AG04449 (cell line): ENCODE measurements at regions not wholly inside any gene's neighbourhood (a gene's known extent, or its start where the extent isn't known, plus 50 kb on each side); places are given as distances from the start of the nearest gene placed in this dataset.
"Not testable (repeated sequence)": the region's sequence is repeated elsewhere in the genome, so short reads cannot be mapped to it uniquely, and the experiment has no call there.

Source experiments
- CTCF ChIA-PET: fragments of 350-600 bp; formaldehyde crosslinking; extraction: SDS; loops from one replicate; lab custom pipeline; 2021; ENCODE audit warnings: antibody characterized with exemption; lab: Yijun Ruan, JAX
- POLR2A ChIA-PET: fragments of 400-600, 350-600 bp; formaldehyde crosslinking; extraction: SDS; loops from one replicate; lab custom pipeline; 2020; ENCODE audit warnings: antibody characterized with exemption, inconsistent platforms; lab: Yijun Ruan, JAX
- DNase-seq: peaks from one replicate; pipeline ENCODE4 v3.0.0-alpha.2; 2010; ENCODE audit warnings: low read depth, low spot score
- H3K4me3 ChIP-seq: 2 replicates; pipeline ENCODE4 v1.5.1; 2011; ENCODE audit warnings: low read depth, mild to moderate bottlenecking, control low read depth, low read length
- TF ChIP-seq, protein P1 (sequence below): IDR thresholded peaks from one replicate; pipeline ENCODE4 v1.5.1; 2011; ENCODE audit warnings: mild to moderate bottlenecking, moderate library complexity, low read length, control low read depth, inconsistent platforms; ENCODE audit not compliant: insufficient read depth; ENCODE audit errors: missing control alignments

DNA sequence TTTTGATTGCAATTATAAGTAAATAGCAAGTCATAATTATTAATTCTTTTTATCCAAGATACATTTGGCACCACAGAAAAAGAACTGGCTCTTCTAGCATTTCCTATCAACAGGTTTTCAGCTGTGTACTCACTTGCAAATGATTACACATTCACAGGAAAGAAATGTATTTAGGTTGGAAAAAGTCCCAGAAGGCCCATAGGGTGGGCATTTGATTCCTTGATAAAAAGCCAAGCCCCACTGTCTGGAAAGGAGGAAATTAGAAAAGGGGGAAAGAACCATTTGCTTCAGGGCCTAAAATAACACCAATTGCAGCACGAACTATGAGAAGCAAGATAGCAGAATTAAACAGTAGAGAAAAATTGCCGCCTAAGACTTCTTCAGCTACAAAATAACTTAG lies 80.8 kb upstream of the COL1A2 start:
- TF ChIP-seq, protein P1, sequence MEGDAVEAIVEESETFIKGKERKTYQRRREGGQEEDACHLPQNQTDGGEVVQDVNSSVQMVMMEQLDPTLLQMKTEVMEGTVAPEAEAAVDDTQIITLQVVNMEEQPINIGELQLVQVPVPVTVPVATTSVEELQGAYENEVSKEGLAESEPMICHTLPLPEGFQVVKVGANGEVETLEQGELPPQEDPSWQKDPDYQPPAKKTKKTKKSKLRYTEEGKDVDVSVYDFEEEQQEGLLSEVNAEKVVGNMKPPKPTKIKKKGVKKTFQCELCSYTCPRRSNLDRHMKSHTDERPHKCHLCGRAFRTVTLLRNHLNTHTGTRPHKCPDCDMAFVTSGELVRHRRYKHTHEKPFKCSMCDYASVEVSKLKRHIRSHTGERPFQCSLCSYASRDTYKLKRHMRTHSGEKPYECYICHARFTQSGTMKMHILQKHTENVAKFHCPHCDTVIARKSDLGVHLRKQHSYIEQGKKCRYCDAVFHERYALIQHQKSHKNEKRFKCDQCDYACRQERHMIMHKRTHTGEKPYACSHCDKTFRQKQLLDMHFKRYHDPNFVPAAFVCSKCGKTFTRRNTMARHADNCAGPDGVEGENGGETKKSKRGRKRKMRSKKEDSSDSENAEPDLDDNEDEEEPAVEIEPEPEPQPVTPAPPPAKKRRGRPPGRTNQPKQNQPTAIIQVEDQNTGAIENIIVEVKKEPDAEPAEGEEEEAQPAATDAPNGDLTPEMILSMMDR: no peak
- no peak for DNase-seq
- POLR2A ChIA-PET: interaction anchor here (1.0 to 2.1 kb wide), 5 partner anchors 10 to 81 kb away, joined by 3 to 8 read pairs (median 6); partner anchors contain the start of gene COL1A2
- H3K4me3 ChIP-seq: no peak overlapping the region
- CTCF ChIA-PET: interaction anchor here (1.0 to 2.4 kb wide), 3 partner anchors 11 to 81 kb away, joined by 3 to 10 read pairs (median 3); partner anchors contain the start of gene COL1A2

GRCh38 chr7:94314413-94315410 lies 80.0 kb upstream of the COL1A2 start:
- POLR2A ChIA-PET: interaction anchor here (1.6 to 2.1 kb wide), 4 partner anchors 11 to 80 kb away, joined by 5 to 8 read pairs (median 6); partner anchors contain the start of gene COL1A2

GRCh38 chr7:94321138-94321537 lies 73.6 kb upstream of the COL1A2 start:
- H3K4me3 ChIP-seq, DNase-seq, POLR2A ChIA-PET: not testable (repeated sequence)
- CTCF ChIA-PET: interaction anchor here (0.9 kb wide), 1 partner anchor 25 kb away, joined by 4 read pairs; no protein-coding TSS in a partner anchor

More at GRCh38 chr7:94314413-94315410, 80.0 kb upstream of the COL1A2 start:
- DNase-seq: no peak
- H3K4me3 ChIP-seq: no peak overlapping the region
- TF ChIP-seq, protein P1: no peak
- CTCF ChIA-PET: interaction anchor here (0.8 to 2.4 kb wide), 2 partner anchors 19 to 26 kb away, joined by 3 to 10 read pairs; no protein-coding TSS in a partner anchor

DNA sequence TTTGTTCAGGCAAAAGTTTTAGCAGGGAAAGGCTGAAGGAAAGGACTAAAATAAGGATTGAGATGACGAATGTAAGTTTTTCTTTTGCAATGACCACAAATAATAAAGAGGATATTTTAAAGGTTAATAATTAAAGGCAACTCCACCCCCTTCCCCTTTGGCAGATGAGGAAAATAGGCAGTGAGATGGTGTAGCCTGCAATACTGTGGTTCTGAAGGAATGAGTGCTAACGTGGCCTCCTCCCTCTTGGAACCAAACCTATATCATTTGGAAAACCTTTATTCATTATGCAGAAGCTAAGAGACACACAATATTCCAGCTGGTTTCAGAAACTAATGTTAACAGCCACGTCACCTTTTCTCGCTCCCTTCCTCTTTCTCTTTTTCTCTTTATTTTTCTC lies 70.9 kb upstream of the COL1A2 start:
- TF ChIP-seq, protein P1: no peak
- no peak overlapping the region for H3K4me3 ChIP-seq
- ChIA-PET CTCF (interaction anchor here (0.9 to 1.2 kb wide), 4 partner anchors 10 to 112 kb away, joined by 3 to 4 read pairs (median 3); no protein-coding TSS in a partner anchor), POLR2A (interaction anchor here (0.6 to 1.3 kb wide), 3 partner anchors 28 to 71 kb away, joined by 3 to 6 read pairs (median 3); partner anchors contain the start of gene COL1A2)
- DNase-seq: no peak

GRCh38 chr7:94324380-94325121 lies 70.1 kb upstream of the COL1A2 start:
- TF ChIP-seq, protein P1: no peak
- ChIA-PET CTCF (interaction anchor here (0.9 to 1.2 kb wide), 5 partner anchors 11 to 111 kb away, joined by 3 to 4 read pairs (median 3); no protein-coding TSS in a partner anchor), POLR2A (interaction anchor here (0.6 to 1.3 kb wide), 4 partner anchors 16 to 70 kb away, joined by 3 to 6 read pairs (median 3); partner anchors contain the start of gene COL1A2)
- no peak overlapping the region for H3K4me3 ChIP-seq
- no peak for DNase-seq

DNA sequence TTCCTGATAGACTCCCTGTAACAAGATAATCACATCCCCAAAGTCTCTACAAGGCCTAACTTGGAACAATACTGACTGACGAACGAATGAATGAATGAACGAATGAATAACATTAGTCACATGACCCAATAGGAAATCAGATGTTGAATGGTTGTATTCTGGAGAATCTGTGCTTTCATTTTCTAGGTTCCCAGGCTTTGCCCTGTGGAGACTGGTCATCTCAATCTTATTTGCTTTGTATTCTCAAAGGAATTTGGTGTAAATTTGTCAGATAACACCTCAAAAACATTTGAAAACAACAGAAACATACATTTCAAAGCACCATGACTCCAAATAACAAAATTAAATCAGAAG lies 69.6 kb upstream of the COL1A2 start:
- POLR2A ChIA-PET: interaction anchor here (1.0 to 1.3 kb wide), 2 partner anchors 15 to 70 kb away, joined by 3 to 6 read pairs; partner anchors contain the start of gene COL1A2
- CTCF ChIA-PET: interaction anchor here (0.9 to 1.2 kb wide), 2 partner anchors 12 to 30 kb away, joined by 3 read pairs; no protein-coding TSS in a partner anchor
- no peak for DNase-seq
- TF ChIP-seq, protein P1: no peak
- no peak overlapping the region for H3K4me3 ChIP-seq
